HepG2 (cell line): ENCODE measurements at regions not wholly inside any gene's neighbourhood (a gene's known extent, or its start where the extent isn't known, plus 50 kb on each side); places are given as distances from the start of the nearest gene placed in this dataset.

Experiments used
- FOXJ3 ChIP-seq: sonication (generic); formaldehyde crosslinking; IDR thresholded peaks from 2 replicates; pipeline ENCODE4 v1.4.0; 2020; ENCODE audit warnings: missing genetic modification reagents, mild to moderate bottlenecking, borderline replicate concordance
- MTA3 ChIP-seq: sonication (generic); formaldehyde crosslinking; IDR thresholded peaks from 2 replicates; pipeline ENCODE4 v1.4.0; 2020; ENCODE audit warnings: missing genetic modification reagents
- NR2C2 ChIP-seq: sonication (generic); formaldehyde crosslinking; IDR thresholded peaks from 2 replicates; pipeline ENCODE4 v1.4.0; 2020; ENCODE audit warnings: missing genetic modification reagents, mild to moderate bottlenecking, moderate library complexity, borderline replicate concordance
- RBAK ChIP-seq: sonication (generic); formaldehyde crosslinking; IDR thresholded peaks from 2 replicates; pipeline ENCODE4 v1.5.1; 2020; ENCODE audit warnings: mild to moderate bottlenecking, missing genetic modification reagents
- SIX1 ChIP-seq: sonication (generic); formaldehyde crosslinking; IDR thresholded peaks from 2 replicates; pipeline ENCODE4 v1.4.0; 2020; ENCODE audit warnings: missing genetic modification reagents, borderline replicate concordance
- SRSF4 ChIP-seq: fragments of 200-400 bp; formaldehyde crosslinking; IDR thresholded peaks from one replicate; pipeline ENCODE4 v1.6.1; 2018; ENCODE audit warnings: mild to moderate bottlenecking, low read depth, low read length, moderate library complexity; ENCODE audit not compliant: poor library complexity, severe bottlenecking
- UBTF ChIP-seq: sonication (generic); formaldehyde crosslinking; IDR thresholded peaks from 2 replicates; pipeline ENCODE4 v1.4.0; 2020; ENCODE audit warnings: mild to moderate bottlenecking, missing genetic modification reagents
- XRCC5 ChIP-seq: fragments of 200-400 bp; formaldehyde crosslinking; optimal IDR thresholded peaks from 2 replicates; pipeline ENCODE3; 2017; ENCODE audit warnings: mild to moderate bottlenecking, low read length
- ZBTB34 ChIP-seq: sonication (generic); formaldehyde crosslinking; IDR thresholded peaks from 2 replicates; pipeline ENCODE4 v1.8.0; 2022; ENCODE audit warnings: mild to moderate bottlenecking, missing genetic modification reagents
- ZNF292 ChIP-seq: sonication (generic); formaldehyde crosslinking; IDR thresholded peaks from 2 replicates; pipeline ENCODE4 v1.8.1; 2022; ENCODE audit warnings: mild to moderate bottlenecking, low read depth, missing genetic modification reagents, borderline replicate concordance
- ZNF609 ChIP-seq: sonication (generic); formaldehyde crosslinking; IDR thresholded peaks from 2 replicates; pipeline ENCODE4 v1.4.0; 2020; ENCODE audit warnings: mild to moderate bottlenecking, missing genetic modification reagents, borderline replicate concordance
- ZNF644 ChIP-seq: IDR thresholded peaks from 2 replicates; pipeline ENCODE4 v1.6.1; 2016; ENCODE audit warnings: low read depth

- TF ChIP-seq NR2C2 = peak; percentile 55; the same call in 1 of the 2 replicates
- TF ChIP-seq ZNF609 (CRISPR knock-in tag) = peak; percentile 89; the same call in 1 of the 2 replicates
- TF ChIP-seq UBTF = no peak
- no peak for TF ChIP-seq MTA3 (CRISPR knock-in tag)
- 0 out of 2 replicates have a peak, but pooled peaks have one; percentile 54 for TF ChIP-seq ZNF292 (CRISPR knock-in tag)
- TF ChIP-seq XRCC5 = no peak
- TF ChIP-seq ZNF644 (CRISPR knock-in tag) = peak; percentile 37; the same call in 1 of the 2 replicates
- peak; percentile 25; the same call in 1 of the 2 replicates for TF ChIP-seq SIX1 (CRISPR knock-in tag)
- no peak for TF ChIP-seq ZBTB34
- no peak for TF ChIP-seq RBAK (CRISPR knock-in tag)
- TF ChIP-seq FOXJ3 (CRISPR knock-in tag) = peak; percentile 63; the same call in 1 of the 2 replicates
- no peak for TF ChIP-seq SRSF4
These were observed 159.8 kb downstream of the UXS1 start (continued) for GRCh38 chr2:106034325-106034724.
